ENCODE measurements at regions not wholly inside any gene's neighbourhood (a gene's known extent, or its start where the extent isn't known, plus 50 kb on each side); places are given as distances from the start of the nearest gene placed in this dataset.

GRCh38 chr2:43131051-43131889 is 95.1 kb downstream of the ZFP36L2 start (continued):
- TF ChIP-seq ZBTB11 (CRISPR knock-in tag; IDR thresholded peaks at IDR 0.05) (no peak), CBX5 (IDR thresholded peaks at IDR 0.05; ENCODE audit: low read depth) (no peak), TCF7 (IDR thresholded peaks at IDR 0.05; ENCODE audit: borderline replicate concordance) (no peak), SIX5 (IDR thresholded peaks at IDR 0.05; ENCODE audit: low read depth, low read length, severe bottlenecking) (no peak), MAX (IDR thresholded peaks at IDR 0.05; ENCODE audit: low read depth, low read length) (peak; percentile 52; the same call in 1 of the 2 replicates), ZNF687 (IDR thresholded peaks at IDR 0.05) (peak; percentile 83), NFYA (IDR thresholded peaks at IDR 0.05; ENCODE audit: borderline replicate concordance, low read depth, low read length) (no peak), SKIL (IDR thresholded peaks at IDR 0.05; ENCODE audit: low read depth, poor library complexity, severe bottlenecking) (no peak), PRDM15 (CRISPR knock-in tag; IDR thresholded peaks at IDR 0.05) (no peak), NR2F1 (conservative IDR thresholded peaks at IDR 0.05) (no peak), IKZF2 (IDR thresholded peaks at IDR 0.05) (peak; percentile 52 to 59; a peak in 3 of 4 replicates), ATF7 (IDR thresholded peaks at IDR 0.05; ENCODE audit: low read depth) (no peak), PKNOX1 (IDR thresholded peaks at IDR 0.05) (no peak), IRF4 (IDR thresholded peaks at IDR 0.05; ENCODE audit: low read depth, low read length) (0 out of 2 replicates have a peak, but pooled peaks have one; percentile 34)
